ENCODE measurements at regions not wholly inside any gene's neighbourhood (a gene's known extent, or its start where the extent isn't known, plus 50 kb on each side); places are given as distances from the start of the nearest gene placed in this dataset.

GRCh38 chr7:431658-432111, 88.0 kb downstream of the PDGFA start:
- TF ChIP-seq GATA3 (IDR thresholded peaks at IDR 0.05; ENCODE audit: low read depth, low read length) (no peak), GATA2 (IDR thresholded peaks at IDR 0.05; ENCODE audit: low read depth, low read length) (no peak)

GRCh38 chr7:432256-432655, 87.4 kb downstream of the PDGFA start:
- no peak for TF ChIP-seq GATA2 (IDR thresholded peaks at IDR 0.05; ENCODE audit: low read depth, low read length)
- TF ChIP-seq GATA3 (IDR thresholded peaks at IDR 0.05; ENCODE audit: low read depth, low read length) = no peak

DNA sequence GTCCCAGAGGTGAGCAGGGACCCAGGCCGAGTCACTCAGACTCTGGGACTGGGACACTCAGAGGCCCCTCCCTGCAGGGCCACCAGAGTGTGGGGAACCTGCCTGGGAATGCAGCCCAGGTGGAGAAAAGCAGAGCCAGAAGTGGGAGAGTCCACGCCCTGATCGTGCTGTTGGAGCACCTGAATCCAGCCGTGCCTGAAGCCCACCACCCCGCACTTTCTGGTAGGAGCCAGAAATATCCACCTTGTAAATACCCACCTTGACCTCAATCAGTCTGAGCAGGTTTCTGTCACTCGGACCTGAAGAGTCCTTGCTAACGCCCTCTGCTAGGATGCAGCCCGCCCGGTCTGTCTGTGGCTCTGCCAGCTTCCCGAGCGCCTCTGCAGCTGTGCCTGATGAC, 86.7 kb downstream of the PDGFA start:
- TF ChIP-seq GATA2 (IDR thresholded peaks at IDR 0.05; ENCODE audit: low read depth, low read length) (no peak), GATA3 (IDR thresholded peaks at IDR 0.05; ENCODE audit: low read depth, low read length) (no peak)

DNA sequence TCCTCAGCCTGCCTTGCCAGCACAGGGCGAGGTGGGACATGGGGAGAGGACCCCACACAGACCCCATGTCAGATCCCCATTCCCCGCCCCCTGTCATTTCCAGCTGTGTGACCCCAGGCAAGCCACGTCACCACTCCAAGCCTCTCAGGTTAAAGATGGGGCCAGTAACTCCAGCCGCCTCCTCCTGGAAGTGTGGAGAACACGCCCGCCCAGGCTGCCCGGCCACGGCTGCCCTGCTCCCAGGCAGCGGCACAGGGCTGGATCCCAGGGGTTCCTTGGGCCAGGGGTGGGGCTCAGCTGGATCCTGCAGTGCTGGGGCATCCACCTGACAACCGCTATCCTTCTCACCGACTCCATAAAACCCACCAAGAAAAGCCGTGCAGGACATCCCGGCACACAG, 86.1 kb downstream of the PDGFA start:
- TF ChIP-seq GATA3 (IDR thresholded peaks at IDR 0.05; ENCODE audit: low read depth, low read length) (no peak), GATA2 (IDR thresholded peaks at IDR 0.05; ENCODE audit: low read depth, low read length) (no peak)

DNA sequence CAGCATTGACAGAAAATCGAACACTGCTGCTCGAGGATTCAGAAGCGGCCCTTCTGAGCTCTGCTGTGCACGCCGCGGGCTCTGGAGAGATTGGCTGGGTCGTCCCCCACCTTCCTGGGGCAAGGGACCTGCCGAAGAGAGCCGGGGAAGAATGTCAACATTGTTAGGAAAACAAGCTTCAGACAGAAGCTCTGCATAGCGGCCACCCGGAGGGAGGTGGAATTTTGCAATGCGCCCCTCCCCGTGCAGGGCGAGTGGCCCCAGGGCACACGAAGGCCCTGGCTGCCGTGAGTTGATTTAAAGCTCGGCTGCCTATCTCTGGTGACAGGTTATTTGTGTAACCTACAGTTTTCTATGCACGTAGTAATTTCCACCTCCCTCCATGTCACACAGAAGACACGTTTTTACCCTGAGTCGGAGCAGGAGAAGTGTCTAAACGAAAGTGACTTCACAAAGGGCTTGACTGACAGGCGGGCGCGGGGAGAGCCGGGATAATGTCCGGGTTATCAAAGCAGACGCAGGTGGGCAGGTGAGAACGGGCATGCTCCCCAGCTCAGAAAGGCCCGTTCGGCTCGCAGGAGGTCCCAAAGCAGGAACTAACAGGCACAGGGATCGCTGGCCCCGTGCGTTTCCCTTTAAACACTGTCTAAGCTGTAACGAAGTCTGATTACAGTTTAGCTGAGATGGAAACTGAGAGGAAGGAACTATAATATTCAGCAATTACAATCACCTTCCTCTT, 84.6 kb downstream of the PDGFA start:
- no peak for TF ChIP-seq GATA2 (IDR thresholded peaks at IDR 0.05; ENCODE audit: low read depth, low read length)
- TF ChIP-seq GATA3 (IDR thresholded peaks at IDR 0.05; ENCODE audit: low read depth, low read length) = no peak

GRCh38 chr7:435630-436366, 83.8 kb downstream of the PDGFA start:
- TF ChIP-seq GATA3 (IDR thresholded peaks at IDR 0.05; ENCODE audit: low read depth, low read length) (no peak), GATA2 (IDR thresholded peaks at IDR 0.05; ENCODE audit: low read depth, low read length) (no peak)

DNA sequence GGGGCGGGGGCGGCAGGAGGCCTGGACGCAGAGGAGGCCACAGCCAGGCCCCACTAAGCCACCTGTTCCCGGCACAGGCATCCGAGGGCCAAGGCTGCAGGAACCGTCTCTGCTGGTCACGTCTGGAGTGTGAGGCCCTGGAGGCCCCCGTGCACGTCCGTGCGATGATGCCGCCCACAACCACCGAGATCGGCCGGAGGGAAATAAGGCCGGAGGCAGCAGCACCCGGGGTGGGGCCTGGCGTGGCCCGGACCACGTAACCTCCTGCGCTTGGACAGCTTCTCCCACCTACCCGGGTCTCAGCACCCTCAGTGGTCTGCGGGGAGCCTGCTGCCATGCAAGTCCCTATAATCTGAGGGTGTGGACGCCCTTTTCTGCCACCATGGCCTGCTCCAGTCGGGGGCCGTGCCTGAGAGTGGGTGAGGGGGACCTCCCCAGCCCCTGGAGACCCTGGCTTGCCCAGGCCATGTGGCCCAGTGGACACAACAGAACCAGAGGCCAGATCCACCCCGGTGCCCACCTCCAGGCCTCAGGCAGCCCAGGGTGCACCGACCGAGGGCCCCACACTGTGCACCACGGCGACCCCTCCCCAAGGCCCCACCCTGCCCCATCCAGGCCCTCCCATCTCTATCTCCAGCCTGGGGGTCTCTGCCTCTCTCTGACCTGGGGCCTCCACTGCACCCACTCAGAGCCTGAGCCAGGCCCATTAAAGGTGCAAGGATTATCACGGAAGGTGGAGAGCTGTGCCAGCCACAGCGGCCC, 83.1 kb downstream of the PDGFA start:
- TF ChIP-seq GATA3 (IDR thresholded peaks at IDR 0.05; ENCODE audit: low read depth, low read length) (no peak), GATA2 (IDR thresholded peaks at IDR 0.05; ENCODE audit: low read depth, low read length) (no peak)

GRCh38 chr7:437329-438251, 82.1 kb downstream of the PDGFA start:
- no peak for TF ChIP-seq GATA3 (IDR thresholded peaks at IDR 0.05; ENCODE audit: low read depth, low read length)
- TF ChIP-seq GATA2 (IDR thresholded peaks at IDR 0.05; ENCODE audit: low read depth, low read length) = no peak

DNA sequence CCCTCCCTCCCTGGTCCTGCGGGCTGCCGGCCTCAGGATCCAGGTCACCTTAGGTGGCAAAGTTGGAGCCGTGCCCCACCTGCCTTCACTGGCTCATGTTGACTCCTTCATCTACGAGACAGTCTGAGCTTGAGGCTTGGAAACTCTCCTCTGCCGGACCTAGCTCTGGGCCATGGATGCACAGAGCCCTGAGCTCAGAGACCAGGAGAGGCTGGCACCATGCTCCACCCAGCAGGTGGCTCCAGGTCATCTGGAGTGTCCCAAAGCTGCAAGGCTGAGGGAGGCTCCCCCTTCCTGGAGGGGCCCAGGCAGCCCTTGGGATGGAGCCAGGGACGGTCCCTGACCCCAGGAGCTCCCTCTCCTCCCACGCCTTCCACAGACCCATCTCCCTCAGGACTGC, 81.3 kb downstream of the PDGFA start:
- TF ChIP-seq GATA3 (IDR thresholded peaks at IDR 0.05; ENCODE audit: low read depth, low read length) = no peak

GRCh38 chr7:438916-439315, 80.7 kb downstream of the PDGFA start:
- TF ChIP-seq GATA3 (IDR thresholded peaks at IDR 0.05; ENCODE audit: low read depth, low read length) (no peak), GATA2 (IDR thresholded peaks at IDR 0.05; ENCODE audit: low read depth, low read length) (no peak)

DNA sequence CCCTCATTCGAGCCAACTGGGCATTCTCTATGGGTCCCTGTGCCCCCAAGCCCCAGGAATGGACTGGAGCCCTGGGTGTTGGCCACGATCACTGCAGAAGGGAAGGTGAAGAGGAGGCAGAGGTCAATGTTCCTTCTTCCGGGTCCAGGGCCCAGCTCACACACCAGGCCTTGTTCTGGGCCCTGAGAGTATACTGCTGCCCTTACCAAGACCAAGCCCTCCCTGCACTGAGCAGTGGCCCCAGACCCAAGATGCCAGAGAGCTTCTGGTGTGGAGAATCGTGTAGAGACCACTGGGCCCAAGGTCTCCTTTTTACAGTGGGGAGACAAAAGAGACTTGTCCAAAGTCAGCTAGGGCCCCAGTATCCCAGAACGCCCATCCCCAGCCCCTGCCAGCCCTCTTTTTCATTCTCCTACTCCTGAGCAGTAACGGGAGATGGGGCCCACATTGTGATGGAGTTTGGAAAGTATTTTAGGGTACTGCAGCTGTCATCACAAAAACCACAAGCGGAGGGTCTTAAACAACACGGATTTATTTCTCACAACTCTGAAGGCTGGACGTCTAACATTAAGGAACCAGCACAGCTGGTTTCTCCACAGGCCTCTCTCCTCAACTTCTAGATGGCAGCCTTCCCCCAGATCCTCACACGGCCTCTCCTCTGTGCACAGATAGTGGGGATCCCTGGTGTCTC, 79.4 kb downstream of the PDGFA start:
- TF ChIP-seq GATA3 (IDR thresholded peaks at IDR 0.05; ENCODE audit: low read depth, low read length) (no peak), GATA2 (IDR thresholded peaks at IDR 0.05; ENCODE audit: low read depth, low read length) (no peak)

- no peak for TF ChIP-seq GATA3 (IDR thresholded peaks at IDR 0.05; ENCODE audit: low read depth, low read length)
- TF ChIP-seq GATA2 (IDR thresholded peaks at IDR 0.05; ENCODE audit: low read depth, low read length) = no peak
These were observed 77.8 kb downstream of the PDGFA start for GRCh38 chr7:441684-442421.
